ENCODE measurements at regions not wholly inside any gene's neighbourhood (a gene's known extent, or its start where the extent isn't known, plus 50 kb on each side); places are given as distances from the start of the nearest gene placed in this dataset.
A peak's percentile ranks its signal among the peaks of the same experiment; 100 is the strongest.

DNA sequence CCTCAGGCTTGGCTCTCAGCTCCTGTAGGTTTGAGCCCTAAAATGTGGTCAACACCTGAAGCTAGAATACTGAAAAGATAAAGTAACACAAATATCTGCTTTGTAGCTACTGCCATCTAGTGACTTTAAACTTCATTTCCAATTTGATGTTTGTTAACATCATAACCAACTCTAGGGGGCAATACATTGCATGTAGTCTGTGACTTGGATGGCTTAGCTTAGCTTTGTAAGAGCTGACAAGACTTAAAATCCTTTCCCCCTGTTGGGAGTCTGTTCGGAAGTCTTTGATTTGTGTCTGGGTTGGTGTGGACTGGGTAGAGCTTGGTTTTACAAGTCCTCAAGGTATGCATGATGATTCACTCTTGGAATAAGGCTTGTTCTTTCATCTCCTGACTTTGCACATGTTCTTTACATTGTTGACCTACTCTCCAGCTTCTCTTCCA, 51.7 kb downstream of the SCN11A start:
- peak in 1 of 5 donors; percentile 33 for DNase-seq

- DNase-seq, result no peak
These were observed 53.7 kb downstream of the SCN11A start for GRCh38 chr3:38998086-38998485.

GRCh38 chr3:38996193-38996592, 55.6 kb downstream of the SCN11A start:
- DNase-seq, result no peak

DNA sequence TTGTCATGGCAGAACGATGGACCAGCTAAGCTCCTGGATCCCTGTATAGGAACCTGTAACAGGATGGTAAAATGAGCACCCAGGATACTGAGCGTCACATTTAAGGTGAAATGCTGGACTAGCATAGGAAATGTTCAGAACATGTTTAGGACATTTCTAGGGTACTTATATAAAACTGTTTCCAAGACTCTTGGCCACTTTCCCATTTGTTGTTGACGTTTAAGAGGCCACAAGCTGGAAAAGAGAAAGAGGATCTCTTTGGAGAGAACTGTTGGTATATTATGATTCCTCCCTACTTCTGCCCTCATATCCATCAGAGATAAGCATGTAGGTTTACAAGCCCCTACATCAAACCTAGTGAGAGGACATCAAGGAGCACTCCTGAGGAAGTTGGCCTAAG, 57.5 kb downstream of the SCN11A start:
- DNase-seq, result no peak

DNA sequence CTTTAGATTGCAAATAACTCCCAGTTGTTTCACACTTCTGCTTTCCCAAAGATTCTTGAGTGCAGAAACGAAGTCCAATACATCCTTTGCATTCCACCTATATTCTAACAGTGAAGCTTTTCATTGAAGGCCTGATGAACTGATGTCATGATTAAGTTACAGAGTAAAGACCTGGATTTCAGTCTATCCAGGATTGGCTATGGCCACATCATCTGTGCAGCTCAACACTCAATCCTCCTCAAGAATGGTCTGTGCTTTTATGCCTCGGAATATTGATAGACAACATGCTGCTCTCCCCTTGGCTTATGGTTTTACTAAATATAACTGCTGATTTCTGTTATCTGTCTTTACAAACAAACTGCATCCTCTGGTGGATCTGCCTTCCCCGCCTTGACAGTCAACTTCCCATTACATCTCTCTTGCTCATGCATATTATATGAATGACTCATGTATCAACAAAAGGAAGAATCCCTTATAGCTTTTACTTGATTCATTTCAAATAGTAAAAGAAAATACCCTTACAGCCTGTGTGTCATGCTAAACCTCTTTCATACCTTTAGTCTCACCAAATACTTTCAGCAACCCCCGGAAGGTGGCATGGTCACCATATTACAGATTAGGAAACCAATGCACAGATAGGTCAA, 59.5 kb downstream of the SCN11A start:
- no peak for DNase-seq

GRCh38 chr3:38990621-38991020, 61.1 kb downstream of the SCN11A start:
- no peak for DNase-seq

DNA sequence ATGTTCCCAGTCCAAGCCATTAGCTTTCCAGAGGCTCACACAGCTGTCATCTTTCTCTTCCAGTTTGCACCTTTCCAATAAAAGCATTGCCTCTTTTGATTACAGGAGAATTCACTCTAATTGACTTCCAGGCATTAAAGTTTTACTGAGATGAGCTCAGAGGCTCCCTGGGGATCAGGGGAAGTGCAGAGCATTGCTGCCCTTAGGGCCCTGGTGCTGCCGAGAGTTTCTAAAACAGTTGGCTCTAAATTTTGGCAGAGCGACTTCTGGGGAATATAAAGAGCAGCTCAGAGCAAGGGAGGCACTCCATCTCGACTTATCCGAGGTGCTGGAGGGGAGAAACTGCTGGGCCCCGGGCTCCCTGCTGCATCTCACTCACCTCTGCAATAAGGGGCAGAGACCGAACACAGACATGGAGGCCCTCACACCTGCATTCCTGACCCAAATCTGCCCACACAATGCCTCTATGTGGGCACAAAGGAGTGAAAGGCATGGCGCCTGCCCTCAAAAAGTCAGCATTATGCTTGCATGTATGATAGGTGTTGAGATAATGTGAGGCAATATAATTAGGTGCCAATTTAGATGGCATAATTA, 61.7 kb downstream of the SCN11A start:
- no peak for DNase-seq

DNA sequence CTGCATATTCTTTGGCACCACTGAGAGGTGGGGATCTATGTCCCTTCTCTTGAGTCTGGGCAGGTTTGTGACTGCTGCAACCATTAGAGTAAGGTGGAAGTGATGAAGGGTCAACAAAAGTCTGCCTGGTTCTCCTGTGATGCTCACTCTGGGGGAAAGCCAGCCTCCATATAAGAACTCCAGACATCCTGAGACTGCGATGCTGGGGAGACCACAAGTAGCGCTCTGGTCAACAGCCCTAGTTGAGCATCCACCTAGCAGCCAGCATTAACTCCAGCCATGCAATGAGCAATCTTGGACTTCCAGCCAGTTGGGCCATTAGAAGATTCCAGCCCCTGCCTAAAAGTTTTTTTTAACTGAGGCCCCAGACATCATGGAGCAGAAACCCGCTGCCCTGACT, 62.8 kb downstream of the SCN11A start:
- no peak for DNase-seq

DNA sequence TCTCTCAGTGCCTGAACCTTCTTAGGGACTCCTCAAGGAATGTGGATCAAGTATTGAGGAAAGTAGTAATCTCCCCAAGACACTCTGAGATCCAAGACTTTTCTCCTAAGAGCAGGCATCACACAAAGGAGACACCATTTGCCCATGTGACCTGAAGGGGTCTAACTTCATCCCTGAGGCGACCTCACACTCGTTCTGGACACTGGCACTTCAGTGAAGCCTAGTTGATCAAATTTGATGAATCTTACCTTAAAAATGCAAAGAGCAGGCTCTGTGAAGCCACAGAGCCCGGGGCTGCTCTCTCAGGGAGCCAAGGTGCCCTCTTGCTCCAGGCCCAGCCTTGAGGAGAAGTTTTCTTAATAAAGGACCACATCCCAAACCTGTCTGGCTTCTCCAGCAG, 64.3 kb downstream of the SCN11A start:
- no peak for DNase-seq

GRCh38 chr3:38986901-38987300, 64.8 kb downstream of the SCN11A start:
- no peak for DNase-seq

- no peak for DNase-seq
These were observed 65.8 kb downstream of the SCN11A start for GRCh38 chr3:38985981-38986380.

DNA sequence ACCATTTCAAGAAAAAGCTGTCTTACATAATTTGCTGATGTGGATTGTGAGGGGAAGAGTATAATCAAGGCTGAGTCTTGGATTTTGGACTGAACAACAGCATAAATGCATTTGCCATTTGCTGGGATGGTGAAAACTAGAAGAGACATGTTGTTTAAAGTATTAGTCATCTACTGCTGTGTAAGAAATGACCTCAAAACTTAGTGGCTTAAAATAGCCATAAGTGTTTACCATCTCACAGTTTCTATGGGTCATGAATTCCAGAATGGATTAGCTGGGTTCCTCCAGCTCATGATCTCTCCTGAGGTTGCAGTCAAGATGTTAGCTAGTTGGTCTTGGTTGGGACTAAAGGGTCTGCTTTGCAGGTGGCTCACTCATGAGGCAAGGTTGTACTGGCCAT, 66.2 kb downstream of the SCN11A start:
- DNase-seq, result no peak

DNA sequence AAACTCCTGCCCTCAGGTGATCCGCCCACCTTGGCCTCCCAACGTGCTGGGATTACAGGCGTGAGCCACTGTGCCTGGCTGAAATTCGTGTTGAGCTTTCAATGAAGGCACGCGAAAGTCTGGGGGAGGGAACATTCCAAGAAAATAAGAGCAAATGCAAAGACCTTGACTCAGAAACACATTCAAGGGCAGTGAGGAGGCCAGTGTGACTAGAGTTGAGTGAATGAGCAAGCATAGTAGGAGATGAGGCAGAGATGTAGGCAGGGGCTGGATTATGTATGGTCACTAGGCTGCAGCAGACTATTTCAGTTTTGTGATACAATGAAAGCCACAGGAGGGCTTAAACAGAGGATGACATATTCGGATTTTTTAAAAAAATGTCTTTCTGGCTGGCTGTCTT, 67.0 kb downstream of the SCN11A start:
- no peak for DNase-seq

- no peak for DNase-seq
These were observed 67.6 kb downstream of the SCN11A start for GRCh38 chr3:38984110-38984509.

DNA sequence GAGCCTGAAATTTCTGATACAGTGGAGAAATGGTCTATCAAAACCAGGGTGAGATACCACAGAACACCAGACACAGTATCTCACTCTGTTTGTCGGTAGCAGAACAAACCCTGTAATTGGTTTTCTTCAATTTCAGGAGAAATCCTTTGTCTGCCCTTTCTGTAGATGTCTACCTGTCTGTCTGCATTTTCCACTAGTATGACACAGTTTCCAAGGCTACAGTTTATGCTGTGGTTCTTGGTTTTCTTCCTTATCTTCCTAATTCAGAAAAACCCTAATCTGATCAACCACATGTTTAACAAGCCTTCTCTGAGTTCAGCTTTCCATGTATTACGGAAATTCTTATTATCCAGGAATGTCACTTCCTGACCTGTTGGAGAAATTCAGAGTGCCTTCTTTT, 70.8 kb downstream of the SCN11A start:
- no peak for DNase-seq

- no peak for DNase-seq
These were observed 73.0 kb downstream of the SCN11A start for GRCh38 chr3:38978729-38979128.

- DNase-seq, result no peak
These were observed 80.7 kb downstream of the SCN11A start for GRCh38 chr3:38970851-38971638.

DNA sequence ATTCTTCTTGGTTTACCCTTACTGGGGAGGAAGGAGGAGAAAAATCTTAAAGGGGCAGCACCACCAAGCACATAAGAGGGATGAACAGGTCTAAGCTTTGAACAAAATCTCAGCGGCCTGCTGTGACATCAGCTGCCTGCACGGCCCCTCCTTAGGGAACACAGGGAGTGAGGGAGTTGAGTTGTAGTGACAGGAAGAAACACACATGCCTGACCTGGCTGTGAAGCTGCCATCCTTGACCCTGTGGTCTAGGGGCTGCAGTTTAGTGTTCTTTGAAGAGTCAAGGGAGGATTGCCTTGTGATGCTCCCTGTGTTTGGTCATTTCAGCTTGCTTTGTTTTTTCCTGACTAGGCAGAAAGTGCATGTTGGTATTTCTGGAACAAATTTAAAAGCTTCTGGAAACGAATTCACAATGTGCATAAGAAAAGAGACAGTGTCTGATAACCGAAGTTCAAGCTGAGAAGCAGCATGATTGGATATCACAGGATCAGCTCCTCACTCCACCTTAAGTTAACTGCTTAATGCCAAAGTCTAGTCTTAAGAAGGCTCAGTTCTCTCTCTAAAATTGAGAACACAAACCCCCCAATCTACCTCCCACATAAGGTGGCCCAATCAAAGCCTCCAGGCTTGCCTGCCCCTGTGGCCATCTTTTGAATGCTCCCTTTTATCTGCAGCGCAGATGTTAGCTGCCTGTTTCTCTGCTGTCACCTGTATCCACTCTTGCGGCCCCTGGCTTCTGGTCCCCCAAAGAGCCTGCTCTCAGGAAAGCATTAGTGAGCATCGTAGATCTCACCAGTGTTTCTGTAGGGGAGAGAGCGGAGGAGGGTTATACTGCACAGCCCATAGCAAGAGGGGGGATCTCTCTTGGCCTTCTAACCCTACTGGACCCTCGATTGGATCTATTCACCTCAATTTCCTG, 82.2 kb downstream of the SCN11A start:
- no peak for DNase-seq

- DNase-seq, result no peak
These were observed 82.9 kb downstream of the SCN11A start for GRCh38 chr3:38968891-38969290.

DNA sequence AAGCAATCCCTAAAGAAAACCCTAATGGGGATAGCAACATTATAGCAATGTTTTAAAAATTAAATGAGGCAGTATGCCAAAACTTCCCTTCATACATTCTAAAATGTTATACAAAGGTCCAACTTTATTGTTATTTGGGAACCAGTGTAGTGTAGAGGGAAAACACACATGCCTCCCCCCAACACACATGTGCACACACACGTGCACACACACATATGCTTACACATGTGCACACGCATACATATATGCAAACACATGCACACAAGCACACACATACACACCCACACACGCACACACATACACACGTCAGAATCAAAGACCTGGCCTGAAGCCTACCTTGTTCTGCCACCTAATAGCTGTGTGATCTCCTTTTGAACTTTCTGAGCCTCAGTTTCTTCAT, 83.3 kb downstream of the SCN11A start:
- no peak for DNase-seq

DNA sequence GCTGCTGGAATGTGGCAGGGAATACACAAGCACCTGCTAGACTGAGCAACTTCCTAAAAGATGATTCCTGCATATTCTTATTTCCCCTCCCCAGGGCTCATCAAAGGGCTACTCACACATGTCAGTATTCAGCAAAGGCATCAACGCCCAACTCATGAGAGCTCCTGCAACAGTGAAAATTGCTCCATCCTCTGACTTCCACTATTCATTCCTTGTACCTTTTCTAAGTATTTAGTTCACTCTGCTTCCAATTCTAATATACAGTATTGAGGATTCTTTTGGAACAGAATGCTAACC, 84.1 kb downstream of the SCN11A start:
- DNase-seq, result no peak

DNA sequence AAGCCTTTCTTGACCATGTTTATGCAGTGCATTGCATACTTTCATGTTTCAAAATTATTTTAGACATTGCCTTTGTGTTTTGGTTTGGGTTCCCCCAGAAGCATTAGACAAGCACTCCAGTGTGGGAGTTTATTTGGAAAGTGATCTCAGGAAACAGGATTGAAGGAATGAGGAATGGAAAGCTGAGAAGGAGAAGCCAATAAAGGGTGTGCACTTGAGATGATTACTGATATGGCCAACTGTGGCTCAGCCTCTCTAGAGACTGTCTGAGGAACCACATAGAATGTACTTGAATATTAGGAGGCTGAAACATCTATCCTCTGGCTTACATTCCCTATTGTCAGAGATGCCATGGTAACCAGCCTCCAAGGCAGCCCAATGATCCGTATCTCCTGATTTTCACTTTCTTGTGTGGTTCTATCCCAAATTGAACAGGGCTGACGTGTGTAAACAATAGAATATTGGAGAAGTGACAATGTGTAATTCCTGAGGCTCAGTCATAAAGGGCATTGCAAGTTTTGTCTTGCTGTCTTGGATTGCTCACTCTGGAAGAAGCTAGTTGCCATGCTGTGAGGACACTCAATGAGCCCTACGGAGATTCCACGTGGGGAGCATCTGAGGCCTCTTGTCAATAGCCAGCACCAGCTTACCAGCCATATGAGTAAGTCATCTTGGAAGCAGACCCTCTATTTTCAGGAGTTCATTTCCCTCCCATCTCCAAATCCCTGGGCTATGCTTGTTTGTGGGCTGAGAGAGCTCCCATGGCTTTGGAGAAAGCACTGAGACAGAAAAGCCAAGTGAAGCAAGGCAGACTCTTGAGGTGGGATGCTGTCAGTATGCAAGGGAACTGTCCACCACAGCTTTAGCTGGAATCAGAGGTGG, 84.7 kb downstream of the SCN11A start:
- DNase-seq, result no peak
